Spleen (tissue), 7 donors: ENCODE measurements at regions not wholly inside any gene's neighbourhood (a gene's known extent, or its start where the extent isn't known, plus 50 kb on each side); places are given as distances from the start of the nearest gene placed in this dataset.

Source experiments
- POLR2A ChIP-seq, 3 donors: fragments of 450-650 bp; IDR thresholded peaks; one replicate each; pipeline ENCODE4 v1.5.1; 2017; ENCODE audit warnings: antibody characterized with exemption in 3 of 3, mild to moderate bottlenecking in 1 of 3
- TF ChIP-seq, protein P1 (sequence below), 11 experiments: fragments of 200-600 bp in 7 of 11; fragments of 450-650 bp in 4 of 11; sonication (generic) in 4 of 11; IDR thresholded peaks in 8 of 11; conservative IDR thresholded peaks in 3 of 11; 1 replicate in 7 of 11; 2 replicates in 4 of 11; pipeline versions ENCODE4 v1.4.0 to v1.8.0; 2016 to 2021; ENCODE audit warnings: antibody characterized with exemption in 11 of 11, inconsistent platforms in 4 of 11, mild to moderate bottlenecking in 1 of 11
- donor health status: DM: no; HTN: no; CAD: no; lungs with moderate emphysema.
- donor health status: DM: no; HTN: no; CAD: no.
- donor health status: DM: no; HTN: no; CAD: no.

DNA sequence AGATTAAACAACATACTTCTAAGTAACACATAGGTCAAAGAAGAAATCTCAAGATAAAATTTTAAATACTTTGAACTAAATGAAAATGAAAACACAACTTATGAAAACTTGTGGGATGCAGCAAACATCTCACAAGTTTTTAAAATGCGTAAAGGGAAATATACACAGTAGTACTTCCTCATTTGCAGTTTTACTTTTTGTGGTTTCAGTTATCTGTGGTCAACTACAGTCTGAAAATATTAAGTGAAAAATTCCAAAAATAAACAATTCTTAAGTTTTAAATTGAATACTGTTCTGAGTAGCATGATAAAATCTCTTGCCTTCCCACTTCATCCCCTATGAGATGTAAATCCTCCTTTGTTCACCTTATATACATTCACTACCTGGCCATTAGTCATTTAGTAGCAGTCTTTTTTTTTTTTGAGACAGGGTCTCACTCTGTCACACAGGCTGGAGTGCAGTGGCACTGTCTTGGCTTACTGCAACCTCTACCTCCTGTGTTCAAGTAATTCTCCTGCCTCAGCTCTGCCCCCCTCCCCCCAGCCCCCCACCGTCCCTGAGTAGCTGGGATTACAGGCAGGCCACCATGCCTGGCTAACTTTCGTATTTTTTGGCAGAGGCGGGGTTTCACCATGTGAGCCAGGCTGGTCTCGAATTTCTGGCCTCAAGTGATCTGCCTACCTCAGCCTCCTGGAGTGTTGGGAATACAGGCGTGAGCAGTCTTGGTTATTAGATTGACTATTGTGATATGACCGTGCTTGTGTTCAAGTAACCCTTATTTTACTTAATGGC, 154.6 kb upstream of the AHI1 start:
- no peak for TF ChIP-seq POLR2A (IDR thresholded peaks at IDR 0.05)
- TF ChIP-seq, protein P1, sequence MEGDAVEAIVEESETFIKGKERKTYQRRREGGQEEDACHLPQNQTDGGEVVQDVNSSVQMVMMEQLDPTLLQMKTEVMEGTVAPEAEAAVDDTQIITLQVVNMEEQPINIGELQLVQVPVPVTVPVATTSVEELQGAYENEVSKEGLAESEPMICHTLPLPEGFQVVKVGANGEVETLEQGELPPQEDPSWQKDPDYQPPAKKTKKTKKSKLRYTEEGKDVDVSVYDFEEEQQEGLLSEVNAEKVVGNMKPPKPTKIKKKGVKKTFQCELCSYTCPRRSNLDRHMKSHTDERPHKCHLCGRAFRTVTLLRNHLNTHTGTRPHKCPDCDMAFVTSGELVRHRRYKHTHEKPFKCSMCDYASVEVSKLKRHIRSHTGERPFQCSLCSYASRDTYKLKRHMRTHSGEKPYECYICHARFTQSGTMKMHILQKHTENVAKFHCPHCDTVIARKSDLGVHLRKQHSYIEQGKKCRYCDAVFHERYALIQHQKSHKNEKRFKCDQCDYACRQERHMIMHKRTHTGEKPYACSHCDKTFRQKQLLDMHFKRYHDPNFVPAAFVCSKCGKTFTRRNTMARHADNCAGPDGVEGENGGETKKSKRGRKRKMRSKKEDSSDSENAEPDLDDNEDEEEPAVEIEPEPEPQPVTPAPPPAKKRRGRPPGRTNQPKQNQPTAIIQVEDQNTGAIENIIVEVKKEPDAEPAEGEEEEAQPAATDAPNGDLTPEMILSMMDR (IDR thresholded peaks at IDR 0.05 in 8 of 11, conservative IDR thresholded peaks at IDR 0.05 in 3 of 11), result no peak
